ENCODE measurements at regions not wholly inside any gene's neighbourhood (a gene's known extent, or its start where the extent isn't known, plus 50 kb on each side); places are given as distances from the start of the nearest gene placed in this dataset.

GRCh38 chr14:86897704-86898513 lies 1095.1 kb downstream of the GALC start:
- DNase-seq (ENCODE audit: low spot score): no peak

- DNase-seq (ENCODE audit: low spot score): no peak
These were observed 1095.8 kb downstream of the GALC start for GRCh38 chr14:86897224-86897623.

DNA sequence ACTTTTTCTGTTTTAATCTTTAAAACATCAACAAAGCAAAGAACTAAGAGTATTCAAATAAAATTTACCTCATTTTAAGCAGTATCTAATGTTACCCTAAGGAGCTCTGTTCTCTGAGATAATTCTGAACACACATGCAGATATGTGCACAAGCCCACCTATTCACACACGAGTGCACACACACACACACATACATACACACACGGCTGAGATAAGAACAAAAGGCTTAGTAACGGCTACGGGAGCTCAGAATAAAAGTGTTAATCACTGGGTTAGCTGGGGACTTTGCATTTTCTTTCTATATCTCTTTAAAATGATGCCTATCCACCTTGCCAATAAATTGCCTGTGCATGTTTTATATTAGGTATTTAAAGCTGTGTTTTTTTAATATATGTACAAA lies 1096.3 kb downstream of the GALC start:
- no peak for DNase-seq (ENCODE audit: low spot score)

DNA sequence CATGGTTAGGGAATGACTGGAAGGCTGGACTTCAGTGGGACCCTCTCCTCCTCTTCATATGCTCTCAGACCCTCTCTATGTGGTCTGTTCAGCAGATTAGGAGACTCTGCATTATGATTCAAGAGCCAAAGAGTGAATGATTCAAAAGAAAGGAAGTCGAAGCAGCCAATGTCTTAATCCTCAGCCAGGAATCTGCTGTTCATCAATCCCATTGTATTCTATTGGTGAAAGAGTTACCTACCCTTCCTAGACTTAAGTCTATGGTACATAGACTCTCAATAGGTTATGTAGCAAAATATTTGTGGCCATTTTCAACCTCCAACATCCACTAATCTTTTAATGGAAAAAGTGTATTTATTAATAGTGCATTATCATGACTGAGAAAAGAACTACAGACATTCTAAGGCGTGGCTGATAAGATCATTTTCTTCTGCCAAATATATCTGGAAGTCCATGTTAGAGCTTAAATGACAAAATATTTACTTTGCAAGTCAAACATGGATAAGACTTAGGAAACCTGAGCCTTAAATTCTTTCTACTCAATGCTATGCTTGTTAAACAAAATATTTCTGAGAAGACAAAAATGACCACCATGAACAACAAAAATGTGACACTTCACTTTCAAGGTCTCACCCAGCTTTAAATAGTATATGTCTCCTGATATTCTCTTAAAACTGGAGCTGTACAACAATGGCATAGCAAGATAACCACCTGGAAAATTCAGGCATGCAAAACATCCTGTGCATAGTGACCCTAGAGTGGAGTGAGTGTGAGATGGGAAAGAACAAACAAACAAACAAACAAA lies 1100.6 kb downstream of the GALC start:
- no peak for DNase-seq (ENCODE audit: low spot score)

DNA sequence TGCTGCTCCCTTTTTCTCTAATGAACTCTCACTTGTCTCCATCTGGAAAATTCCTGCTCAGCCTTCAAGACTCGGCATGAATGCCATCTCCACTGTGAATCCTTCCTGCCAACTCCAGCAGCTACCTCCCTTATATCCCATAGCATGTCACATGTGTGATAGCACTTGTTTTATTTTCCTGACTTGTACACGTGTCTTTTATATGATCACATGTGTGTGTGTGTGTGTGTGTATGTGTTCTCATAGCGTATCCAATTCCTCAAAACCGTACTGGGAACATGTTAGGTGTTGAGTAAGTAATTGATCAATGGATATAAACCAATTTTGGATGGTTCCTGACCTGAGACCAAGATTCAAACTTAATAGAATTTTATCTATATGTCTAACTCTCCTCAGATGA lies 1107.7 kb downstream of the GALC start:
- no peak for DNase-seq (ENCODE audit: low spot score)

- DNase-seq (ENCODE audit: low spot score): no peak
These were observed 1108.5 kb downstream of the GALC start for GRCh38 chr14:86884498-86884897.

GRCh38 chr14:86882818-86883217 lies 1110.2 kb downstream of the GALC start:
- DNase-seq (ENCODE audit: low spot score): no peak

DNA sequence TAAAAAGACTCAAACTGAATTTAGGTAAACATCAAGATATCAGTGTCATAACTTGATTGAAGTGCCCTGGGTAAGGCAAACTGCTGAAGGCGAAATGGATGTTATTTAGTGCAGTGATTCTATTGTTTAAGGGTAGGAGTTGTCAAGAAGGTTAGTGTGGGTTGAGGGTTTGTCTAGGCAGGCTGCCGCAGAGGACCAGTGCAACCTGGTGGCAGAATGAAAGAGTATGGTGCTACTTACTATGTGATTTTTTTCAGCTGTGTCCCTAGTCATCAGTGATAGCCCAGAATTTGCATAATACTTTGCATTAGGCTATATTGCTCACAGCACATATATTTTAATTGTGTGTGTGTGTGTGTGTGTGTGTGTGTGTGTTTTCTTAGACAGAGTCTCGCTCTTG lies 1127.0 kb downstream of the GALC start:
- DNase-seq (ENCODE audit: low spot score): no peak

GRCh38 chr14:86858591-86858990 lies 1134.4 kb downstream of the GALC start:
- DNase-seq (ENCODE audit: low spot score): no peak

DNA sequence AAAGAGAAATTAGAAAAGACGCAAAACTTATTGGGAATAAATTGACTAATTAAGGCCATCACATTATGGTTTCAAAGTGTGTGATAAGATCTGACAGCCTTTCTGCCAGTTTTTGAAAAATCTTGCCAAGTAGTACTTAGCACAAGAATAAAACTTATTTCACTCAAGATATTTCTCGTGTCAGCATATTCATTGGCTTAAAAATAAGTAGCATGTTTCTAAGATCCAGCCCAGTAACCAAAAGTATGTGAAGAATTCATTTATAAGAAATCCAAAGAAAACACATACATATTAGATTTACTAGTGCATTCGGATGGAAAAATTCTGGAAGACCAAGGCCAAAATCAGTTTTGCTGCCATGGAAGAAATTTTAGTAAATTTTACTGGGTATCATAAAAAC lies 1135.0 kb downstream of the GALC start:
- DNase-seq (ENCODE audit: low spot score): no peak

- no peak for DNase-seq (ENCODE audit: low spot score)
These were observed 1140.5 kb downstream of the GALC start for GRCh38 chr14:86852530-86852929.

GRCh38 chr14:86847140-86847539 lies 1145.8 kb downstream of the GALC start:
- no peak for DNase-seq (ENCODE audit: low spot score)

GRCh38 chr14:86838363-86838762 lies 1154.6 kb downstream of the GALC start:
- DNase-seq (ENCODE audit: low spot score): no peak

GRCh38 chr14:86826661-86827060 lies 1166.3 kb downstream of the GALC start:
- no peak for DNase-seq (ENCODE audit: low spot score)

- no peak for DNase-seq (ENCODE audit: low spot score)
These were observed 1168.8 kb downstream of the GALC start for GRCh38 chr14:86824167-86824566.

DNA sequence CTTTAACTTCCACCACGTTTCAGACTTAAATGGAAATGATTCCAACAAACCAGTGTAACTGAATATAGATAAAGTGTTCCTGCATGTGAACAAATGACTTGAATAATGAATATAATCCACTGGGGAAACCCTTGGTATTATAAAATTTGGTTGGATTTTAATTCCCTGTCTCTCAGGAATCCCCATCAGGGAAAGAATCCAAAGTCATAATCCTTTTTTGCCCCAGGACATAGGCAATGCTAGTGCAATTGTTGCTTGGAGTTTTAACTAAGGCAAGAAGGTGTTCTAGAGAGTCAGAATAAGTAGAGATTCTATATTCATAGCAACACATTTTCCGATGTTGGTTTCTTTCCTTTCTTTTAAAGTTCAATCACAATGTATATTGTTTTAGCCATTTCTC lies 1169.4 kb downstream of the GALC start:
- DNase-seq (ENCODE audit: low spot score): no peak

DNA sequence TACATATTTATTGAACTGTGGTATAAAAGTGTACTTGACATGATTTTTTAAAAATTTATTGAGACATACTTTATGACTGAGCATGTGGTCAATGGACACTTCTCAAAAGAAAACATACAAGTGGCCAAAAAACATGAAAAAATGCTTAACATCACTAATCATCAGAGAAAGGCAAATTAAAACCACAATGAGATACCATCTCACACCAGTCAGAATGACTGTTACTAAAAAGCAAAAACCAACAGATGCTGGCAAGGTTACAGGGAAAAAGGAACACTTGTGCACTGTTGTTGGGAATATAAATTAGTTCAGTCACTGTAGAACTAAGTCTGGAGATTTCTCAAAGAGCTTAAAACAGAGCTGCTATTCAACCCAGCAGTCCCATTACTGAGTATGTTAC lies 1177.6 kb downstream of the GALC start:
- DNase-seq (ENCODE audit: low spot score): no peak

DNA sequence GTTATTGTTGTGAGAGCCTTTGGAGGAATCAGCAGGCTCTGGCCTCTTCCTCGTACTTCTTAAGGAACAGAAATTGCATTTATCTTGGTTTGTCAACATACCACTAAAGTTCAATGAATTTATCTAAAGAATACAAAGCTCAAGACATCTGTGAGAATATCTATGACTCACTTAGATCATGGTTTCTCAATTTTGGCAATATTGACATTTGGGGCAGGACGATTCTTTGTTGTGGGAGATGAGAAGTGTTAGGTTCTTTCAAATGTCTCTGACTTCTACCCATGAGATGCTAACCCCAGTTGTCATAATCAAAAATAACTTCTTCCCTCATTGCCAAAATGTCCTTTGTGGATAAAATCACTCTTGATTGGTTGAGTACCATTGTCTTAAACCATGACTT lies 1190.3 kb downstream of the GALC start:
- DNase-seq (ENCODE audit: low spot score): no peak

- DNase-seq (ENCODE audit: low spot score): no peak
These were observed 1193.7 kb downstream of the GALC start for GRCh38 chr14:86799244-86799647.

DNA sequence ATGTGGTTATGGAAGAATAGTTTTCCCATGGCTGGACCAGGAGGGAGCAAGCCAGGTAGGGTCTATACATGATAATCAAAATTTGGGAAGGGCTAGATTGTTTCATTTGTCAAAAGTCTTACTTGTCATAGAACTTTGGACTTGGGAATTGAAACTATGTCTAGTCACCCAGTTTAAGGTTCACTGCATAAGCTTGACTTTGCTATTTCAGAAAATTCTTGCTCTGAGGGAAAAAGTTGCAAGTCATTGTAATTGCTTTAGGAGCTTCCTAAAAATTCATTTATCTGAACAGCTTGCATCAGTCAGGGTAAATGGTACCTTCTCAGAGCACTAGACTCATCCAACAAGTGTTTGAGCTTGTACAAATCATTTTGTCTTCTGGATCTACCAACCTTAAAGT lies 1194.7 kb downstream of the GALC start:
- no peak for DNase-seq (ENCODE audit: low spot score)

GRCh38 chr14:86797075-86797351 lies 1196.0 kb downstream of the GALC start:
- no peak for DNase-seq (ENCODE audit: low spot score)

- no peak for DNase-seq (ENCODE audit: low spot score)
These were observed 1196.5 kb downstream of the GALC start for GRCh38 chr14:86796221-86797074.

DNA sequence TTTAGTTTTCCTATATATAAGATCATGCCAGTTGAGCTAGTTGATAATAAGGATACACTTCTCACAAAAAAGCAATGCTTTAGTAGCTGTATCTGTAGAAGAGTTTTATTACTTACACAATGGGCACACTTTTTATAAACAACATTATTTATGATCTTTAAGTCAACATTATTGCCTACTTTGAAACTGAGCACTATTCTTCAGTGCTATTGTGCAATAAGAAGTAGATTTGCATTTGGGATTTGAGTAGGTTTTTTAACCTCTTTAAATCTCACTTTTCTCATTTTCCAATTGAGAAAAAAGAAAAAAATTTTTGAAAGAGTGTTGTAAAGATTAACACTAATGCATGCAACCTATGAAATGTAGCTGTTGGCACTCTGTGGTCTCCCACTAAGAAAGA lies 1198.3 kb downstream of the GALC start:
- no peak for DNase-seq (ENCODE audit: low spot score)
